IPS-NIHi11 (cell line): ENCODE measurements at regions not wholly inside any gene's neighbourhood (a gene's known extent, or its start where the extent isn't known, plus 50 kb on each side); places are given as distances from the start of the nearest gene placed in this dataset.
"Not testable (repeated sequence)": the region's sequence is repeated elsewhere in the genome, so short reads cannot be mapped to it uniquely, and the experiment has no call there.

Source experiments
- DNase-seq: peaks from one replicate; pipeline ENCODE4 v3.0.0; 2012; ENCODE audit warnings: mixed read lengths, low spot score

- no peak for DNase-seq
These were observed 568.2 kb upstream of the LRATD1 start for GRCh38 chr2:14064346-14064745.

GRCh38 chr2:14072338-14072737 lies 560.2 kb upstream of the LRATD1 start:
- no peak for DNase-seq

GRCh38 chr2:14074691-14075090 lies 557.8 kb upstream of the LRATD1 start:
- DNase-seq = no peak

GRCh38 chr2:14079576-14079975 lies 552.9 kb upstream of the LRATD1 start:
- DNase-seq = no peak

GRCh38 chr2:14081521-14081920 lies 551.0 kb upstream of the LRATD1 start:
- DNase-seq = no peak

GRCh38 chr2:14082640-14083039 lies 549.9 kb upstream of the LRATD1 start:
- no peak for DNase-seq

- DNase-seq = no peak
These were observed 537.9 kb upstream of the LRATD1 start for GRCh38 chr2:14094592-14094991.

GRCh38 chr2:14099101-14099500 lies 533.4 kb upstream of the LRATD1 start:
- DNase-seq = not testable (repeated sequence)

GRCh38 chr2:14114275-14114674 lies 518.2 kb upstream of the LRATD1 start:
- no peak for DNase-seq

GRCh38 chr2:14120376-14120775 lies 512.1 kb upstream of the LRATD1 start:
- DNase-seq = no peak

GRCh38 chr2:14123436-14124103 lies 508.9 kb upstream of the LRATD1 start:
- DNase-seq = no peak

- DNase-seq = no peak
These were observed 506.8 kb upstream of the LRATD1 start for GRCh38 chr2:14125624-14126293.

- no peak for DNase-seq
These were observed 505.7 kb upstream of the LRATD1 start for GRCh38 chr2:14126846-14127245.

GRCh38 chr2:14127765-14128164 lies 504.8 kb upstream of the LRATD1 start:
- no peak for DNase-seq

- DNase-seq = no peak
These were observed 500.1 kb upstream of the LRATD1 start for GRCh38 chr2:14132386-14132785.

- DNase-seq = no peak
These were observed 497.7 kb upstream of the LRATD1 start for GRCh38 chr2:14134771-14135170.

- DNase-seq = no peak
These were observed 496.5 kb upstream of the LRATD1 start for GRCh38 chr2:14136030-14136429.

GRCh38 chr2:14137643-14138042 lies 494.9 kb upstream of the LRATD1 start:
- peak; percentile 40 for DNase-seq

GRCh38 chr2:14140009-14140550 lies 492.4 kb upstream of the LRATD1 start:
- no peak for DNase-seq

- DNase-seq = no peak
These were observed 489.1 kb upstream of the LRATD1 start for GRCh38 chr2:14143435-14143834.

- no peak for DNase-seq
These were observed 484.3 kb upstream of the LRATD1 start for GRCh38 chr2:14148216-14148615.

GRCh38 chr2:14157816-14158215 lies 474.7 kb upstream of the LRATD1 start:
- DNase-seq = no peak

- DNase-seq = no peak
These were observed 452.2 kb upstream of the LRATD1 start for GRCh38 chr2:14180333-14180732.
